Jurkat, Clone E6-1 (cell line): ENCODE measurements at regions not wholly inside any gene's neighbourhood (a gene's known extent, or its start where the extent isn't known, plus 50 kb on each side); places are given as distances from the start of the nearest gene placed in this dataset.
A peak's percentile ranks its signal among the peaks of the same experiment; 100 is the strongest.
"Not testable (repeated sequence)": the region's sequence is repeated elsewhere in the genome, so short reads cannot be mapped to it uniquely, and the experiment has no call there.

Experiments
- DNase-seq: peaks from one replicate; pipeline ENCODE4 v3.0.0-alpha.2; 2011; ENCODE audit warnings: low read depth, low spot score
- H3K4me3 ChIP-seq: 2 replicates; pipeline ENCODE4 v1.5.1; 2011; ENCODE audit warnings: mild to moderate bottlenecking, low read length, control low read depth, moderate library complexity

DNA sequence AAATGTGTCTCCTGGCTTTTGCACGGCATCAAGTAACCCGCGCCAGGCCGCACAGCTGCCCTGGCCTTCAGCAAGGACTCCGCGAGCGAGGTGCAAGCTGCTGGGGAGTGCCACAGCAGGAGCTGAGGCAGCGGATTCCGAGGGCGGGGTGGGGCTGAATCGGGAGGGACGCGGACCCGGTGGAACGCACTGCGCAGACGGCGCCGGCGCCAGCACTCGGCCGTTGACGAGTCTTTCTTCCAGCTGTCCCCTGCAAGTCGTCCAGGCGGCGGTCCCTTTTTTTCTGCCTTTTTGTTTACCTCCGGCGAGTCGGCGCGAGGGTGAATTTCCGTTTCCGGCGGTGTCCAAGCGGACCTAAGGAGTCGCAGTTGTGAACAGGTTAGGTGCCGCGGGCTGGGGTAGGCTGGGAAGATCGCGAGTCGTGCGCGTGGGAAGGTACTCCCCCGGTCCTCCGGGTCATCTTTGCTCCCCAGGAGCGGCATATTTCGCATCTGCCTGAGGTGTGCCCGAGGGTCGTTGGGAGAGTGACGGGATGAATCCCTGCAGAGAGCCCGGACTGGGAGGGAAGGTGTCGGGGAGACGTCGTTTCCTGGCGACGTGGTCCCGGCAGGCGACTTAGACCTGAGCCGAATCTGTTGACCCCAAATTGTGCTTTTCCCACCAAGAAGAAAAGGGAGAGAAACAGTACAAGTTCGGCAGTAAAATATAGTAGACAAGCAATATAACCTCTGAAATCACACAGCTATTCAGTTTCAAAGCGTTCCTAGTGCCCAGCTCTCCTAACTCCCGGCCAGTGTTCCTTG lies 124.5 kb upstream of the PTPN20 start:
- DNase-seq = peak; percentile 47
- H3K4me3 ChIP-seq = peak overlapping the region; percentile 67

DNA sequence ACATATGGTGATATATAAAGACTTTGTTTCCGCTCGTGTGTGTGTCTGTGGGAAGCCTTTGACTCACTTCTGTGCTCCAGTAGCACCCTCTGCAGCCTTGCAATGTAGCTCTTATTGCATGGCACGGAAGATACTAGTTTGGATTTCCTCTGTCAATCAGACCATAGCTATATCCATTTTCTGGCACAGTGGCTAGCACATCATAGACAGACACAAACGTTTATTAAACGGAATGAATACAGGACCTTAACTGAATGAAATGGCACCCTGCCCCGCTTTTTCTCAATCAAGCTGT lies 124.0 kb upstream of the PTPN20 start:
- peak; percentile 56 for DNase-seq
- H3K4me3 ChIP-seq = peak overlapping the region; percentile 67

DNA sequence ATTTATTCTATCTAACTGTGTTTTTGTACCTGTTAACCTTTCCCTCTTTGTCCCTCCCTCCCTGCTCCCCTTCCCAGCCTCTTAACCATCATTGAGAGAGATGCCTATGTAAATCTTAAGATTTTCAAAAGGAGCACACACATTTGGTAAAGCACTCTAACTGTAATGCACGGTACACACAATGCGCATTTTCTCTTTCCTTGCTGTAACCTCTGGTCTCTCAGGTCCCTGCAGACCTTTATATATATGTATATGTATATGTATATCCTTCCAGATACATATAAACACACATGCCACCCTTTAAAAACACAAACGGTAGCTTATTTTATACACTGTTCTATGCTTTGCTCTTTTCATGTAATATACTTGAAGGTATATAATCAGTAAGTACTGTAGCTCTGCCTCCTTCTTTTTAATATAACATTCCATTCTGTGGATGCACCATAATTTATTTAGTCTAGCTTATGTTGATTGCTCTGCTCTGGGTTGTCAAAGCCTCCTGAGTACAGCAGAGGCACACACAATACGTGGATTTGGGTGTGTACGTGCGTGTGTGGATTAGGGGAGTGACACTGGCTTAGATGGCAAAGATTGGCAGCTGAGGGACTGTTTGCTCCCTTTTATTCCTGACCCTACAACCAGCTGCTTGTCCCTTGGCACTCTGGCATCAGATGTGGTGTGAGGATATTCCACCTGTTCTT lies 118.4 kb upstream of the PTPN20 start:
- not testable (repeated sequence) for H3K4me3 ChIP-seq, DNase-seq

DNA sequence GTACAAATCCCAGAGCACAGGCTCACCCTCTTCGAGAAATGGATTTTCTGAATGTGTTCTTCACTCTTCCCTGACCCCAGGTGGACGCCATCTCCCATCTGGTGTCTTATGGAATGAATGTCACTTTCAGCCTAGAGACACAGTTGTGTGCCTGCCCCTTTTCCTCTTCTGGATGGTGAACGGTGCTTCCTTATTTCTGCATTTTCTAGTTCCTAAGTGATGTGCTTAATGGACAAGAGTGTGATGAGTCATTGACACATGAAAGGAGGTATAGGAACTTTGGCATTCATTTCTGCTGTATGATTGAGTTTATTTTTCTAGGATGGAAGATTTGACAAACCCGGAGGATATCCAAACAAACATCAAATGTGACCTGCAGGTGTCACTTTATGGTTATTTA lies 114.9 kb upstream of the PTPN20 start:
- DNase-seq, H3K4me3 ChIP-seq: not testable (repeated sequence)

DNA sequence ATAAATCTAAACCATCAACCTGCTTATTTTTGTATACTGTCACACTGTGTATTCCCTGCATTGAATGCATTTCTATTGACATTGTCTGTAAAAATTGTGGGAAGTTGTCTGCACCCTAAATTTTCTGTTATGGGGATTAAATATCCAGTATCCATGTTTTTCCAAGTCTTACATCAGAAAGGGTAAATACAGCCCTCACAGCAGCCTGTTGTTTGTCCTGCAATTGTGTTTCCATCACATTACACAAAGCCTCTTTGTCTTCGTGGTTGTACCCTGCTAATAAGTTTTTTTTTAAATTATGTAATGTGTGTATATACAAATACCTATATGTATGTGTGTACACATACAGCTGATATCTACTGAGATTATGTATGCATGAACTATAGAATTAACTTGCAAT lies 109.2 kb upstream of the PTPN20 start:
- DNase-seq, H3K4me3 ChIP-seq: not testable (repeated sequence)

DNA sequence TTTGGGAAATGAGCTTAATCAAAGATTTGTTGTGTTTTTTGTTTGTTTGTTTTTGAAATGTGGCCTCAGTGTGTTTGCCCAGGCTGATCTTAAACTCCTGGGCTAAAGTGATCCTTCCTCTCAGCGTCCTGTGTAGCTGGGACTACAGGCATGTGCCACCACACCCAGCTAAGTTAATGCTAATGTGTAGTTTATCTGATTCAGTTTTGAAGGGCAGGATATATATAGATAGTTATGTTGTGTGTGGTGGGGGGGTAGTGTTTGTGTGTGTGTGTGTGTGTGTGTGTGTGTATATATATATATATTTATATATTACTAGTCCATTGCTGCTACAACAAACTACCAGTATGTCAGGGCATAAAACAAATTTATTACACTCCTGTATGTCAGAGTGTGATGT lies 108.1 kb upstream of the PTPN20 start:
- not testable (repeated sequence) for H3K4me3 ChIP-seq

DNA sequence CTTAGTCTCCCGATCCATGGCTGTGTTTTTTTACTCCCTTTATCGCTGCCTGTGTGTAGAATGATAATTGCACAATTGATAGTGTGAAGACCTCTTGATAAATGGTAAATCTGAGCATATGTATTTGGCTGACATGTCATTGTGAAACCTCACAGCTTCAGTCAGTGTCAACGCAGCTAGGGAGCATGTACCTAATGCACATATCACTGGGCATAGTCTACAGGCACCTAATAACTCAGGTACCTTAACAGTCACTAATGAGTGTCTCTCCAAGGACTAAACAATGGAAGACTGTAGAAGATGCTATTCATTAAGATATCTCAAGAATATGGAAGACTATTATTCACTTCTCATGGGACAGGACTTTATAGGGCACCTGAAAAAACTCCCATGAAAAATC lies 101.0 kb upstream of the PTPN20 start:
- not testable (repeated sequence) for H3K4me3 ChIP-seq

More for the DNA sequence above, 108.1 kb upstream of the PTPN20 start:
- DNase-seq = not testable (repeated sequence)

DNA sequence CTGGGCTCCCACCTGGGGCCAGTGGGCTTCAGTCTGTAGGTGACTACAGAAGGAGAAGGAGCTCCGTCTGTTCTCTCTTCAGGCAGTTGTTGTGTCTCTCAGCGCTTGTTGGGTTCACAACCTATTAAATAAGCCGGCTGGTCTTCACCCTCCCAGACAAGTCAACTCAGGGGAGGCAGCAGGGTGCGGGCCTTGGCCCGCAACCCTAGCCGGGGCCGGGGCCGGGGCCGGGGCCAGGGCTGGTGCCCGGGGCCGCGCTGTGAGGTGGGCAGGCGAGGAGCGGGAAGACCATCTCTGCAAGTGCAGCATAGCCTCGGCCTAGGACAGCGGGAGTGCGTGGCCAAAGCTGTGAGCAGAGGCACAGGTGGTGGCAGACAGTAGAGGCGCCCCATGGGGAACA lies 95.1 kb upstream of the PTPN20 start:
- not testable (repeated sequence) for H3K4me3 ChIP-seq, DNase-seq

More for the DNA sequence above, 101.0 kb upstream of the PTPN20 start:
- not testable (repeated sequence) for DNase-seq

DNA sequence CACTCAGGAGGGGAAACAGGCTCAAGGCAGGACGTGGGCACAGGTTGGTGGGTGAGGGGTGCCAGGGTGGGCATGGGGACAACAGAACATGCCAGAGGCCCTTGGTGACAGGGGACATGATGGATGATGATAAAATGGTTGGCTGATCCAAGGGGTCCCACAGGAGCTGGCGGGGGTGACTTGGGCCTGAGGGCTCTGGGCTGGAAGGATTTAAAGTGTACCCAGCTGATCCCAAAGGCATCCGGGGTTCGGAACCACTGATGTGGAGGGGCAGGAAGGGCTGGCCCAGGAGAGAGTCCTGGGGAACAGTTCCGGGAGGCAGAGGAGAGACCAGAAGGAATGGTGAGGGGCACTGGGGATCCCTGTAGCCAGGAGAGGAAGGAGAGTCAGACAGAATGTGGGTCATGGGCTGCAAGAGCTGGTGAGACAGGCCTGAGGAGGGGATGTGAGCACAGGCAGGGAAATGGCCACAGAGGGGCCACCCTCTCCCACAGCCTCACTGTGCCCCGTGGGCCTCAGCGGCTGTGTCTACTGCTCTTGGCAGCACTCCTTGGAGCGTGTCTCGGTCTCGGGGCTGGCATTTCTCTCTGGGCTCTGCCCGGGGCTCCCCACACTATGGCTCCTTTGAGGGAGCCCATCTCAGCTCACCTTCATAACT lies 70.7 kb upstream of the PTPN20 start:
- H3K4me3 ChIP-seq, DNase-seq: not testable (repeated sequence)

DNA sequence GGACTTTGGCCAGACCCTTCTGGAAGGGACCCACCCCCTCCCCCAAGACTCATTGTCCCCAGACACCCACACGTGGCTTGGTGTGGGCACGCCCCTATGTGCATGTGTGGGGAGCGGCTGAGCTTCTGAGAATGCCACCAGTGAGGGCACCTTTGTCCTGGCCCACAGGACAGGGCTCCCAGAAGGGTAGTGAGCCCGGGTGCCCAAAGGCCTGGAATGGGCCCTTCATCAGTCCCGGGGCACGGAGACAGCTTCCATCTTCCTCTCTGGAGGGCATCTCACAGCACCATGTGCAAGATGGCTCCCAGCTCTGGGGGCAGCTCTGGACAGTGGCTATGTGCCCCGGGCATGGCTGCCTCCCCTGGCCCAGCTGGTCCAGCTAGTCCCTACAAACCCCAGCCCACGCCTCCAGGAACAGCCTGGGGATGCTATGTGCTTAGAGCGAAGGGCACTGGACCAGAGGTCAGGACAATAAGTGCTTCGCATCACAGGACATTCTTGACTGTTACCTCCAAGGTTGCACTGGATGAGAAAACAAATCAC lies 70.1 kb upstream of the PTPN20 start:
- not testable (repeated sequence) for H3K4me3 ChIP-seq, DNase-seq

DNA sequence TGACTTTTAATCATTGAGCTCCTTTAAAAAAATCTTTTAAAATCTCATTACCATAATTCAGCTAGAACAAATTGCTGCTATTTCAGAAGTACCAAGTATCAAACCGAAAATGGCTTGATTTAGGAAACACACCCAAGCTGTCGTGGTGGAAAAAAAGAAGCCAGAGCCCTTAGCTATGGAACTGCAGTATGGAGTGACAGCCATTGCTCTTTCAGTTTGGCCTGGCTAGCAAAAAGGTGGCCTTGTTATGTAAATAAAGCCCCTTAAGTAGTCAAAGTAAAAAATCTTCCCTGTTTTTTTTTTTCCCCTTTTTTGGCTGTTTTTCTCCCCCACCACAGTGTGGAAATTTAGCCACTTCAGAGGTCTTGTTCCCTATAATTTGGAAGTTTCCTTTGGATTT lies 66.0 kb upstream of the PTPN20 start:
- not testable (repeated sequence) for H3K4me3 ChIP-seq, DNase-seq

DNA sequence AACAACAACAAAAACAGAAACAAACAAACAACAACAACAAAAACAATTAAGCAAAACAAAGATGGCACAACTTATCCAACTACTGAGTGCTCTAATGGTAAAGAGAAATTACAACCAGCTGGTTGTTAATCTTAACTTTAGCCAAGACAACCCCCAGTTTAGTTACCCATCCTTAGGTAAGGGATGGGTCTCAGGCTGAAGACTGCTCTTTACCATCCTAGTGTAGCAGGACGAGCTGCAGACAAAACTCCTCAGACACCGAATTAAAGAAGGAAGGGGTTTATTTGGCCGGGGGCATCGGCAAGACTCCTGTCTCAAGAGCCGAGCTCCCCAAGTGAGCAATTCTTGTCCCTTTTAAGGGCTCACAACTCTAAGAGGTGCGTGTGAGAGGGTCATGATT lies 65.6 kb upstream of the PTPN20 start:
- not testable (repeated sequence) for DNase-seq, H3K4me3 ChIP-seq

DNA sequence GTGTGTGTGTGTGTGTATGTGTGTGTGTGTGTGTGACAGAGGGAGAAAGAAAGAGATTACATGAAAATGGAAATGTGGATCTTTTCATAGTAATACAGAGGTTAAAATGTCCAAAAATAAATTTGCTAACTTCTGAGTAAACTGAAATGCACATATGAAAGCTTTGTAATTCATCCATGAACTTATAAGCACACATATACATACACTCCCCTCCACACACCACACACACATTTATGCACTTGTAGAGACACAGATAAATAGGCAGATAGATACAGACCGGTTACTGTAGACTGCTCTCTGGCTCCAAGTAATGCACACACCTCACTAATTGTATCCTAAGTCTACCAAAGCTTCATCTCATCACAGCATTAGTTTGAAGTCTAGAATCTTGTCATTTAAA lies 50.5 kb upstream of the PTPN20 start:
- not testable (repeated sequence) for H3K4me3 ChIP-seq, DNase-seq
